ENCODE measurements at regions not wholly inside any gene's neighbourhood (a gene's known extent, or its start where the extent isn't known, plus 50 kb on each side); places are given as distances from the start of the nearest gene placed in this dataset.

DNA sequence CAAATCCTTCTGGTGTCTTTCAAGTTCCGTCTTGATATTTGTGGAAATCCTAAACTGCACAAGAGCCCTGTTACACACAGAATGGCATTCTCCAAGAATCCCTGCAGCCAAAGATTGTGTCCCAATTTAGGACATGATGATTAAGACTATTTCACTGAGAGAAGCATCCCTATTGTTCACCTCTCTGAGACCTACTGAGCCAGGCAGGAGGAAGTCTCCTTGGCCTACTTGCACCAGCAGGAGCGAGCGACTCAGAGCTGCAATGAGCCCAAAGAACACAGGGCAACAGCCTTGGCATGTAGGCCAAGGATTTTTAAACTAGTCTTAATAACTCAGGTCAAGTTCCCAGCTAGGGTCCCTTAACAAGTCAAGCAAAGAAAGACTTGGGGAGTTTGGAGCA lies 79.4 kb upstream of the RUNX1 start:
- no peak for DNase-seq (ENCODE audit: low spot score)

DNA sequence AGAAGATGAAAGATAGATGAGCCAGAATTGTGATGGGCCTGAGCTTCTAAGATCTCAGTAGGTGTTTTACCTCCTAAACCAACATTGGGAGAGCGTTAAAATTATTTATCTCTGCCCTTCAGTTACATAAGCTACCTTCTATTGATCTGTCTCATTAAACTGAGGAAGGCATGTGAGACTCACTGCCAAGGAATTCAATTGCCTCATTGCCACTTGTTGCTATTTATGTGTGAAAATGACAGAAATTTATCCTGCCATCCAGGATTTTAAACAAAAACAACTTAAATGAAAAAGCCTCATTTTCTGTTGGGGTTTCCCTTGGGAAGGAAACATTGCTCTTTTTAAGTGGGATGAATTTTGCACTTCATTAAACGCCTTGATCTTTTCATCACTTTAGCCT lies 78.7 kb upstream of the RUNX1 start:
- DNase-seq (ENCODE audit: low spot score): no peak

DNA sequence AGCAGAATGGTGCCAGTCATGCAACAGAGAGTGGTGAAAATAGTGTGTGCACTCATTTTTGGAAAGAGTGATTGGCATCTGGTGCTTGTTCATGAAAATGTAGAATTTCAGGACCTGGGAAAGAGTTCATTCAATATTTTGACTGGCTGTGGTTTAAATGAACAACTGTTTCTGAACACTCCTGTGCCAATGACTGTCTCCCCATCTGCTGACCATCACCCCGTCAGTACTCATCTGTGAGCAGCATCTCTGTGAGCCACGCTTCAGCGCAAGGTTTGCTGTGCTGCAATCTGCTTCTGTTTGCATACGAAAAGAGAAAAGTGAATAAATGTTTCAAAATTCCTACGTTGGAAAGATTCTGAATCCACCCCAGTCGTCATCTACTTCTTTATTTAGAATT lies 77.9 kb upstream of the RUNX1 start:
- DNase-seq (ENCODE audit: low spot score): no peak

DNA sequence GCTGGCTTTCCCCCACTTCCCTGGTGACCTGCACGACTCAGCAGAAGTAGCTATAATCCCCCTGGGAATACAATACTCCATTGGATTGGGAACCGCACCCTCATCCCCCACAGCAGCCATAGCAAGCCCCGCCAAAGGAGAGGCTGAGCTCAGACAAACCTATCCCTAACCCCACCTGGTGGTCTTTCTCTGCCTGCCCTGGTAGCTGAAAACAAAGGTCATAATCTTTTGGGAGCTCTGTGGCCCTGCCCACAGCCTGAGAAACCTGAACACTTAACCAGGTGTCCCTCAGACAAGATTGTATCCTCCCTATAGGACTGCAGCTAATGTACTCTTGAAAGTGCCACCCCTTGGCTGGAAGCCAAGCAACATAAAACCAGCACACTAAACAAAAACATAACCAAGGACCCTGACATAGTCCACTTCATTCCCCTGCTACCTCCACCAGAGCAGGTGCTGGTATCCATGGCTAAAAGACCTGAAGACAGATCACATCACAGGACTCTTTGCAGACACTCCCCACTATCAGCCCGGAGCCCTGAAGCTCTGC lies 71.6 kb upstream of the RUNX1 start:
- DNase-seq (ENCODE audit: low spot score): no peak

DNA sequence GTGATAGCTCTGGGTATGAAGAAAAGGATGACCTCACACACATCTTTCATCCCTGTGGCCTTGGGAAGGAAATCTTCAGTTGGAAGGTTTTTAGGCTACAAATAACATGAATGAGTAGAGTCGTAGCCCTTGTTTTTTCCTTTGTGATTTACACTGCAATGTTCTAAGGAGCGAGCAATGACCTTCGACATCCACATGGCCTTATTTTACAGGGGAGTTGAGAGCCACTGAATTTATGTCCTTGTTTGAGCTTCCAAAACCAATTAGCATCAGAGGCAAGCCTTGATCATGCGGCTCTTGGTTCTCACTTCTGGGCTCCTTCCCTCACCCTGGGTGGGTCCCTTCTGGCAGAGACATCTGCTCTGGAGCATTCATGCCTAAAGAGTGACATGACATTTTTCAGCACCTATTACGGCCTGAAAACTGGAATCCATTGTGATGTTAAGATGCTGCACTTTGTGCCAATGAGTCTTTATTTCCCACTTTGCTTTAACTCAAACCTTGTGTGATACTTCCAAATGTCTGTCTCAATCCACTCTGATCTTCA lies 70.5 kb upstream of the RUNX1 start:
- no peak for DNase-seq (ENCODE audit: low spot score)

DNA sequence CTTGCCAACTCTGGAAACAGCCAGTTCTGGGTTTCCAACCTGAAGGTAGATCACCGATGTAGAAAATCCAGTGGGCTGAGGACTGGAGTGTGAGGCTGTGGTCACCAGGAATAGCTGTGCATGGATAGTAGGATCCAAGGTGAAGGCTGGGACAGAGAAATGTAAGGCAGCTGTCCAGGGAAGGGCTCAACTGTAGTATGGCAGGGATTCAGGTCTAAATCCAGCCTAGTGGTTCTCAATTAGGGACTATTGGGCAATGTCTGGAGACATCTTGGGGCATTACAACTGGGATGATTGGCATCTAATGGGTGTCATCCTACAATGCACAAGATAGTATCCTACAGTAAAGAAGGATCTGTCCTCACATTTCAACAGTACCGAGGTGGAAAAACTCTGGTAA lies 67.7 kb upstream of the RUNX1 start:
- DNase-seq (ENCODE audit: low spot score): no peak

DNA sequence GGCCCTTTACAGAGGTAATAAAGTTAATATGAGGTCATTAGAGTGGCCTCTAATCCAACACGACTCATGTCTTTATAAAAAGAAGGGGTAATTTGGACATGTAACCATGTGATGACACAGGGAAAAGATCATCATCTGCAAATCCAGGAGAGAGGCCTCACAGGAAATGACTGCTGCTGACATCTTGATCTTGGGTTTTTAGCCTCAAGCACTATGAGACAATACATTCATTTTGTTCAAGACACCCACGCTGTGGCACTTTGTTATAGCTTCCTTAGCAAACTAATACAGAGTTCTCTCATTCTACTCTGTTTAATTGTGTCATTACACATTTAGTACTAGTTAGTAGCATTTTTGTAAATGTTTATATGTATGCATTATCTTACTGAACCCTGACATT lies 64.0 kb upstream of the RUNX1 start:
- no peak for DNase-seq (ENCODE audit: low spot score)

DNA sequence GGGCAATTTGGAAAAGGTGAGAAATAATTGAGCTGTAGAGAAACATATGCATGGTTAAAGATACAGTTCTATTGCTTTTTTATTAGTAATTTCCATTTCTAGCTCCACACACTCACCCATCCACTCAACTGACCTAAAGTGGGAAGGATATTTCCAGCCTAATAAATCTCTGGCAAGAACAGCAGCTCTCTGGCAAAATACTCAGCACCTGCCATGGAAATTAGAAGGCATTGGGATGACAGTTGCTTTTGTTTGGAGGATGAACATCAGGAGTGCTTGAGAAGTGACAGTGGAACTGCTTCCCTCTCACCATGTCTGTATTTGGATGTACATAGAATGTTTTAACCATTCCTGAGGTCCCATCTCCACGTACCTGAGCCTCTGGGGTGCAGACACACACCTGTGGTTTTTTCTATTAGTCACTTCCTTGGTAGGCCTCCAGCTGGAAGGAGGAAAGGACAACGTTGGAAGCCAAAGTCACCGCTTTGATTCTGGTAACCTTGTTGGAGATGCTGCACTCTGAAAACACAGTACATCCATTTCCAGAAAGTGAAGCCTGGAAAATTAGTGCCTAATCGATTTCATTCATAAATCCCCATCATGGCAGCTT lies 62.3 kb upstream of the RUNX1 start:
- DNase-seq (ENCODE audit: low spot score): no peak

DNA sequence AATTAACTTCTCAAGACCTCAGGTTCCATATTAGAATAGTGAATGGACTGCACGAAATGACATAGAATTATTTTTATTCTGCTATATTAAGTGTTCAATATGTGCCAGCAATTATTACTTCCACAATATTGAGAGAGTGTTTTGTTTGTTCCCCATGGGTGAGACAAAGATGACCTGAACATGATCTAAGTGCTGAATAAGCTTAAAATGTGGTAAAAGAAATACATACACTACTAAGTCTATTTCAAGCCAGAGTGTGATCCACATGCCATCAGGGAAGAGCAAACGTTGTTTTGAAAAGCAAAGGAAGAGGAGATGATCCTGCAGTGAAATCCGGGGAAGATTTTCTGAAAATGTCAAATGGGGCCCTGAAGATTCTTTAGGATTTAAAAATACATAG lies 59.8 kb upstream of the RUNX1 start:
- no peak for DNase-seq (ENCODE audit: low spot score)

DNA sequence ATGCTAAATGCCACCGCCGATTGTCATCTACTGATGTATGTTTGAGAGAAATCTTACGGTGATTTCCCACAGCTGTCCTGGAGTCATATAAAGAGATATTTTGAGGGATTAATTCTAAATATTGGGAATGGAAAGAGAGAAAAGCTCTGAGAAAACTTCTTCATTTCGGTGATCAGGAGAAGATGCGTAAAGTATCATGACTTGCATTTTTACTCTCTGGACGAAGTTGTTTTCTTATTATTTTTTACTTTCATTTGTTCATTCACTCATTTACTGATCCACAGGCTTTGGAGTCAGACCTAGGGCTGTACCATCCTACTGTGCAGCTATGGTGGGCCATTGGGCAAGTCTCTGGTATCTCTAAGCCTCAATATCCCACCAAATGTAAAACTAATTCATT lies 58.4 kb upstream of the RUNX1 start:
- DNase-seq (ENCODE audit: low spot score): no peak

DNA sequence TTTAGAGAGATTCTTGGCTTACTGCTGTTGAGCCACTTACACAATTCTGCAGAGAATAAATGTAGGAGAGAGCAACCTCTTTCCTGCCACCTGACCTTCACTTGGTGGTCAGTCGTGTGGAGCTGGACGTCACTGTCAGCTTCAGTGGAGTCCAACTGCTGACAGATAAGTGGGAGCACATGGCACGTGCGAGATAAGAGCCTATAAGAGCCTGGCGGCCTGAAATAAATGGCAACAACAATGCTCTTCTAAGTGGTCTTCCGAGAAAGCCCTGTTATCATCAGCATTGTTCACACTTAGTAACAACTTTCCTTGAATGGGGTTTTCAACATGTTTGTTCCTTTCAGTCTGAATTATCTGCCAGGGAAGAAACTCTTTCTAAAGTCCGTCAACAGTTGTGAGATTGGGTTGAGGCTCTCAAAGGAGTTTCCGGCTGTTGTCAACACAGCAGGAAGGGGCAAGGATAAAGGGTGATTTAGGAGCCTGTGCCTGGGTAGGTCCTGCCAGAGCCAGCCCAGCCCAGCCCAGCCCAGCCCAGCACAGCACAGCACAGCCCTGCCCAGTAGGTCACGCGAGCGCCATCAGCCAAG lies 57.2 kb upstream of the RUNX1 start:
- DNase-seq (ENCODE audit: low spot score): no peak

DNA sequence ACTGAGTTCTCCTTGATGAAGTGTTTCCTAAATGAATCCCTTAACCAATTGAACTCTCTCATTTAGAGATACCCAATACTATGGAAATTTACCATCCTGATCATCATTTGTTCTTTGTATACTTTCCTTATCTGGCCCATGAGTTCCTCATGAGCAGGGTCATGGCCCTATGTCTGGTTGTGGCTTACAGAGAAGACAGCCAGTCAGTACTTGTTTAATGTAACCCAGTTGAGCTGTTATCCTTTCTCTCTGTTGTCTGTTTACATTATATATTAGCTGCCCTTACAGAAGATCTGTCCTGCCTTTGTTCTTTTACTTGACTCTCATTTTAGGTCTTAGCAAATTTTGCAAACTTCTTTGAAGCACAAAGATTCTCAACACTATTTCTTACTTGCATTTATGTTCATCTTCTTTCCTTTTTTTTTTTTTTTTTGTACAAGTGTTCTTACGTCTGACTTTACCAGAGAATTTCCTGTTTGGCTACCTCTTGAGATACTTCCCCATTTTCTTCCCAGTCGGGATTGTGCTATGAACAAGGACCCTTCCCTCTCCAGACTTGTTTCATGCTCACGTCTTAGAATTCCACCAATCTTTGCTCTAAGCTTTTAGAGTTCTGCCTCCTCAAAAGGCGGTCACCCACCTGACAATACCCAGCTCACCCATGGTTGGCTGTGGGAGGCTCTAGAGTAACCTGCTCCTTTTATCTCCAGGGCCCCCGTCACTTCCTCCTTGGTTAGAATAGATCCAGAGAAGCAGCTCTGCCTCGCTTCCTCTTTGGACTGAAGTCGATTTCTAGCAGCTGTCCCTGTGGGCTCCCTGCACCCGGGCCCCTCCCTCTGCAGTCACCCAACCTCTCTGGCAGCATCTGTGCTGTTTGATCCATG lies 53.6 kb upstream of the RUNX1 start:
- DNase-seq (ENCODE audit: low spot score): no peak

DNA sequence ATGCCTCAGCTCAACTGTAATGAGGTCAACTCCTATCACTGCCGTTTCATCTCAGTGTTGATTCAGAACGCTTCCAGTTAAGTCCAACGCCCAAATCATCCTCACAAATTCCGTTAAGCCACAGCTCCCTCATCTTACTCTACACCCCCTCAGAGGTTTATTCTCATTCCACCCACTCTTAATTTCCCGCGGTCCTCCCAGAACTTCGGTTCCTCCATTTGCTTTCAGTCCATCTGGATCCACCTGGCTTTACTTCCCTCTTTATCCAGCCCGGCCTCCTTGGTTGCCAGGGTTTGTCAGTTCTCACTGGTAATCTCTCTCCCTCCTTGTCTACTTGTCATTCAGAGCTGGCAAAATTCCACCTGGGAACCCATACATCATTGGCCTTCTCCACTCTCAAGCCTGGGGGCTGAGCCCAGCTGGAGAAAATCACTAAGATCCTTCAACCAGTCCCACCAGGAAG lies 51.3 kb upstream of the RUNX1 start:
- no peak for DNase-seq (ENCODE audit: low spot score)

DNA sequence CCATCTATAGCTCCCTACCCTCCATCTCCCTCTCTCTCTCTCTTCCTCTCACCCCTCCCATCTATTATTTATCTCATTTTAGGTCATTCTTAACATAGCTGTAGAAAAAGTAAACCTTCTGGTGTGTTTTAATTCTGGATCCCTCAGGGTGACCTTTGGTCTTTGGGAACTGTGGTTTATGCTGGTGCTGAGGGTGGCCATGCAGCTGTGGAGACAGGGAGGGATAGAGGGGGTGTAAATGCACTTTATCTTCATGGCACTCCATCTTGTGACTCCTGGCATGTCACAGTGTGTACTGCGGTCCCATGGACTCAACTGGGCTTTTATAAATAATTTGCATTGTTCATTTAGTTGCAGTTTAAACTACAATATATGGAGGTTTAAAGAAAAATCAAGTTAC lies 50.2 kb upstream of the RUNX1 start:
- DNase-seq (ENCODE audit: low spot score): no peak

All from AG08396 (cell line).